Activated naive CD8-positive, alpha-beta T cell treated with anti-CD3 and anti-CD28 coated beads for 36 hours (primary cell): ENCODE measurements at regions not wholly inside any gene's neighbourhood (a gene's known extent, or its start where the extent isn't known, plus 50 kb on each side); places are given as distances from the start of the nearest gene placed in this dataset.
"Not testable (repeated sequence)": the region's sequence is repeated elsewhere in the genome, so short reads cannot be mapped to it uniquely, and the experiment has no call there.

Source experiments
- DNase-seq: peaks from one replicate; pipeline ENCODE4 v3.0.0; 2021
- H3K27ac Mint-ChIP-seq: one replicate; pipeline ENCODE4 v1.8.0; 2022; ENCODE audit warnings: mild to moderate bottlenecking, moderate library complexity, mixed read lengths
- H3K27me3 Mint-ChIP-seq: one replicate; pipeline ENCODE4 v1.8.0; 2022; ENCODE audit warnings: mild to moderate bottlenecking, mixed read lengths
- H3K36me3 Mint-ChIP-seq: one replicate; pipeline ENCODE4 v1.8.0; 2021; ENCODE audit warnings: mild to moderate bottlenecking, mixed read lengths
- H3K4me1 Mint-ChIP-seq: one replicate; pipeline ENCODE4 v1.8.0; 2021; ENCODE audit warnings: mixed read lengths
- H3K4me3 Mint-ChIP-seq: one replicate; pipeline ENCODE4 v1.8.0; 2022; ENCODE audit warnings: mild to moderate bottlenecking, moderate library complexity, mixed read lengths
- H3K9me3 Mint-ChIP-seq: one replicate; pipeline ENCODE4 v1.8.0; 2022; ENCODE audit warnings: mixed read lengths

DNA sequence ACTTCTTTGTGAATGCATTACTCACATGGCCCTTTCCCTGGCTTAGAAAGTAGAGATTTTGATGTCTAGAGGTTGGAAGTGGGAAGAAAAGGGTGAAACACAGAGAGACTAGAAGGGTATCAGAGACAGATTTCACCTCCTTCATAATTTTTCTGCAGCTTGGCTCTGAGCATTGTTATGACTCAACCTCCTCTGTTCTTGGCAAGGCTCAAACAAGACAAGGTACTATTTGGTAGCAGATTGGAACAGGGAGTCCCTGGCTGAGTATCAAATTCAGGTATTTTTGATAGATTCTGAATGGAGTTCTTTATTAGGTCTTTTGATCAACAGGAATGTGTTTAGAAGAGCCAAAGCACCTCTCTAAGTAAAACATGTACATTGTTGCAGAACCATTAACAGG, 146.3 kb upstream of the CHRDL1 start:
- H3K27ac Mint-ChIP-seq: no peak overlapping the region
- no peaks in the 10 kb centered on the region for H3K9me3 Mint-ChIP-seq
- H3K27me3 Mint-ChIP-seq: peaks cover 35% of the 10 kb centered on the region
- H3K4me3 Mint-ChIP-seq: no peak overlapping the region
- no peaks in the 10 kb centered on the region for H3K4me1 Mint-ChIP-seq
- no peaks in the 10 kb centered on the region for H3K36me3 Mint-ChIP-seq
- no peak for DNase-seq

DNA sequence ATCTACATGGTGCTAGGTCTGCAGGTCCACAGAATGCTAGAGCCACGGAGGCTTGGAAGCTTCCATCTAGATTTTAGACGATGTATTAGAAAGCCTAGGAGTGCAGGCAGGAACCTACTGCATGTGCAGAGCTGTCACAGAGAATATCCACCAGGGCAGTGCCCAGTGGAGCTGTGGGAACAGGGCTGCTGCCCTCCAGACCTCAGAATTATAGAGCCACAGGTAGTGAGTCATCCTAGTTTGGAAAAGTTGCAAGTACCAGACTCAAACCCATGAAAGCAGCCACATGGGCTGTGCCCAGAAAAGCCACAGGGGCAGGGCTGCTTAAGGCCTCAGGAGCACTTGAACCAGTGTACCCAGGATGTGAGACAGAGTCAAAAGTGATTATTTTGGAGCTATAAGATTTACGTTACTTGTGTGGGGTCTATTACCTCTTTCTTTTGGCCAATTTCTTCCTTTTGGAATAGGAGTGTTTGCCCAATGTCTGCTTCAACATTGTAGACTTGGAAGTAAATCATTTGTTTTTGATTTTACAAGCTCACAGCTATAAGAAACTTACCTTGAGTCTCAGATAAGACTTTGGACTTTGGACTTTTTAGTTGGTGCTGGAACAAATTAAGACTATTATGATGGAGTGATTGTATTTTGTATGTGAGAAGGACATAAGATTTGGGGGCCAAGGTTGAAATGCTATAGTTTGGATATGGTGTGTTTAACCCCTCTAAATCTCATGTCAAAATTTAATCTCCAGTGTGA, 143.5 kb upstream of the CHRDL1 start:
- no peaks in the 10 kb centered on the region for H3K4me1 Mint-ChIP-seq
- DNase-seq: no peak
- no peak overlapping the region for H3K4me3 Mint-ChIP-seq
- no peaks in the 10 kb centered on the region for H3K9me3 Mint-ChIP-seq
- no peaks in the 10 kb centered on the region for H3K36me3 Mint-ChIP-seq
- peaks cover 15% of the 10 kb centered on the region for H3K27me3 Mint-ChIP-seq
- no peak overlapping the region for H3K27ac Mint-ChIP-seq

DNA sequence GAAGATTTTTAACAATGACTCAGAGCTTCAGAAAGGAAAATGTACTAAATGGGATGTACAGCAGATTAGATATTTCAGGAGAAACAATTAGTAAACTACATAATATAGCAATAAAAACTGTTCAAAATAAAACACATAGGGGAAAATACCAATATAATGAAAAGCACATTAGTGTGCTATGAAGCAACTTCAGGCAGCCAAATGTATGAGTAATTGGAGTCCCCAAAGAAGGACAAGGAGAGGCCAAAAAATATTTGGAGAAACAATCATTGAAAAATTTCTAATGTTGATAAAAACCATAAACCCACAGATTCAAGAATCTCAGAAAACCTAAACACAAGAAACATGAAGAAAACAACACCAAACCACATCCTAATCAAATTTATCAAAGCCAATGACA, 129.3 kb upstream of the CHRDL1 start:
- H3K36me3 Mint-ChIP-seq: no peaks in the 10 kb centered on the region
- H3K27me3 Mint-ChIP-seq: peaks cover 8% of the 10 kb centered on the region
- H3K4me1 Mint-ChIP-seq: no peaks in the 10 kb centered on the region
- no peak overlapping the region for H3K4me3 Mint-ChIP-seq
- DNase-seq: no peak
- H3K27ac Mint-ChIP-seq: no peak overlapping the region
- H3K9me3 Mint-ChIP-seq: no peaks in the 10 kb centered on the region

DNA sequence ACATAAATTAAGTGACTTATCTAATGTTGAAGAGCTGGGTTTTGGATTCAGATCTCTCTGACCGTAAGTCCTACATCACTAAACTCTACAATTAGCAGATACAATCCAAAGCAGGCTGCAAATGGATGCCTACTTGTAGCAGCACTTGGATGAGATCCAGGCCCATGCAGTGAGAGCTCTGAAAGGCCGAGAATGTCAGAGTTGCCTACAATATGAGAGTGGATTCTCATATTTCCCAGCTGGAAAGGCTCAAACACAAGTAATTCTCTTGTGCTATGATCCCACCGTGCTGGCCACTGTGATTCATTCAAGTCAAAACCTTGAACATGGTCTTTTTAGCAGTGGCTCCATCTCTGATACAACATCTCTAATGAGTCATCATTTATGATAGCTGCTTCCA, 125.4 kb upstream of the CHRDL1 start:
- Mint-ChIP-seq H3K4me3 (no peak overlapping the region), H3K4me1 (no peaks in the 10 kb centered on the region), H3K27ac (no peak overlapping the region), H3K36me3 (no peaks in the 10 kb centered on the region), H3K27me3 (peaks cover 4% of the 10 kb centered on the region), H3K9me3 (no peaks in the 10 kb centered on the region)
- no peak for DNase-seq

DNA sequence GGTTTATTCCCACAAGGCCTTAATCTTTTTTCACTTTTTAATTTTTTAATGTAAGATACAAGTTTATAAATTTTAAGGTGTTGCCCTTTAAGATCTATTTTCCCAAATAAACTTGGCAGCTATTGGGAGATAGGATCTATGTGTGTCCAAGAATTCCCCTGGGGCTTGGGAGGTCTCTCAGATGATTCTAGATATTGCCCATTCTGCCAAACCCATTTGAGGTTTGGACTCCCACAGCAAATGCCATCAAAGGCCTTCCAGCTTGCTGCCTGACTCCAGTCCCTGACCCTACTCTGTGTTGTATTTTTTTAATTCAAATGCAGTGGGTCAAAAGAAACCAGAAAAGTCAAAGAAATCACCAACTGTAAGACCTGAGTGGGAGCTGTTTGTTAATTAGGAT, 120.0 kb upstream of the CHRDL1 start:
- H3K4me3 Mint-ChIP-seq: no peak overlapping the region
- no peaks in the 10 kb centered on the region for H3K4me1 Mint-ChIP-seq

DNA sequence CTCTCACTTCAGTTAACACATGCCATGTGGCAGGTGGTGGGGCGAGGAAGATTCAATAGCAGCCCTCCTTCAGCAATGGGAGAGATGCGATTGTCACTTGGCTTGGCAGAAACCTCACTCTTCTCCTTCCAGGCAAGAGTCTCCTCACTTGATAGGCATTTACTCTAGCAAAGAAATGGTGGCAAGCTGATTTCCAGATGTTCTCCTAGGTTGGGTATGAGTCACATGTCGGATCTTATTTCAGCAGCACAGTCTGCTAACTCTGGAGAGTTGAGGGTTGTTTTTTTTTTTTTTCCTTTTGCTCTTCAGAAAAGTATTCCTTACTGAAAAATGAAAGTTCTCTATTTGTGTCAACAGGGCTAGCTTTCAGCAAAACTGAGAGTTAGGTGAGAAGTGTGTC, 119.5 kb upstream of the CHRDL1 start:
- Mint-ChIP-seq H3K4me1 (no peaks in the 10 kb centered on the region), H3K27me3 (no peaks in the 10 kb centered on the region), H3K4me3 (no peak overlapping the region), H3K36me3 (no peaks in the 10 kb centered on the region), H3K9me3 (no peaks in the 10 kb centered on the region), H3K27ac (no peak overlapping the region)
- no peak for DNase-seq

More for the DNA sequence above, 120.0 kb upstream of the CHRDL1 start:
- no peaks in the 10 kb centered on the region for H3K36me3 Mint-ChIP-seq
- DNase-seq: no peak
- no peaks in the 10 kb centered on the region for H3K9me3 Mint-ChIP-seq
- H3K27ac Mint-ChIP-seq: no peak overlapping the region
- H3K27me3 Mint-ChIP-seq: no peaks in the 10 kb centered on the region

DNA sequence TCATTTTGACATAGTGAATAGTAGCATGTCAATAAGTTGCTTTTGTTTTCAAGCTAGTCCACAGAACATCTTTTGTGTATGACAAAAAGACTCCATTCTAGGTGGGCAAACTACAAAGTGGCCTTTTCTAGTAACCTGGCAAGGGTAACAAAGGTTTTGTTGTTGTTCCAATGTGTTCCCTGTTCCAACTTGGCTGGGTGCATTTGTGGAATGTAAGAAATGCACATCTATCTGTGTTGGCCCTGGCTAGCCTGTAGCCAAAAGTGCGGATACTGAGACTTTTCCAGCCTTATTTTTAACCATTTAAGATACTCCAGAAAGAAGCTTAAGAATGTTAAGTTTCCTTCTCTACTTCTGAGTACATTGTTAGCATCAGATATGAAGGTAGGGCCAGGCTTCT, 118.7 kb upstream of the CHRDL1 start:
- Mint-ChIP-seq H3K9me3 (no peaks in the 10 kb centered on the region), H3K27me3 (peaks cover 3% of the 10 kb centered on the region), H3K4me3 (no peak overlapping the region), H3K4me1 (no peaks in the 10 kb centered on the region), H3K27ac (no peak overlapping the region), H3K36me3 (no peaks in the 10 kb centered on the region)
- DNase-seq: no peak

DNA sequence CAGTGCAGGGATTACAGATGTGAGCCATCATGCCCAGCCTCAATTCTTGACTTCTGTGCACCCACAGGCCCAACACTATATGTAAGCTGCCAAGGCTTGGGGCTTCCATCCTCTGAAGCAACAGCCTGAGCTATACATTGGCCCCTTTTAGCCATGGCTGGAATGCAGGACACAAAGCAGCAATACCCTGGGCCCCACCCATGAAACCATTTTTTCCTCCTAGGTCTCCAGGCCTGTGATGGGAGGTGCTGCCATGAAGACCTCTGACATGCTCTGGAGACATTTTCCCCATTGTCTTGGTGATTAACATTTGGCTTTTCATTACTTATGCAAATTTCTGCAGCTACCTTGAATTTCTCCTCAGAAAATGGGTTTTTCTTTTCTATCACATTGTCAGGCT, 109.1 kb upstream of the CHRDL1 start:
- DNase-seq, H3K4me3 Mint-ChIP-seq, H3K4me1 Mint-ChIP-seq, H3K27me3 Mint-ChIP-seq, H3K27ac Mint-ChIP-seq, H3K9me3 Mint-ChIP-seq, H3K36me3 Mint-ChIP-seq: not testable (repeated sequence)

DNA sequence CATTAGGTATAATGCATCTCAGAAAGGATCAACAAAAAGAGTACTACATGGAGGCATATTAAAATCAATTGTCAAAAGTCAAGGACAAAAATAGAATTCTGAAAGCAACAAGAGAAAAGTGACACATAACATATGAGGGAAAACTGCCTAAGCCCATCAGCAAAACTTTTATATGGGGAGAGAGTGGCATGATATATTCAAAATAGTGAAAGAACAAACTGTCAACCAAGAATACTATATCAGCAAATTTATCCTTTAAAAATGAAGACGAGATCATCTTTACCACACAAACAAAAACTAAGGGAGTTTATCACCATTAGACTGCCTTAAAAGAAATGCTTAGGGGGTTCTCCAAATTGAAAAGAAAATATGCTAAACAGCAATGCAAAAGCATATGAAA, 86.4 kb upstream of the CHRDL1 start:
- Mint-ChIP-seq H3K27ac (no peak overlapping the region), H3K9me3 (peaks cover 9% of the 10 kb centered on the region), H3K27me3 (no peaks in the 10 kb centered on the region), H3K36me3 (no peaks in the 10 kb centered on the region), H3K4me3 (no peak overlapping the region), H3K4me1 (no peaks in the 10 kb centered on the region)
- DNase-seq: no peak

DNA sequence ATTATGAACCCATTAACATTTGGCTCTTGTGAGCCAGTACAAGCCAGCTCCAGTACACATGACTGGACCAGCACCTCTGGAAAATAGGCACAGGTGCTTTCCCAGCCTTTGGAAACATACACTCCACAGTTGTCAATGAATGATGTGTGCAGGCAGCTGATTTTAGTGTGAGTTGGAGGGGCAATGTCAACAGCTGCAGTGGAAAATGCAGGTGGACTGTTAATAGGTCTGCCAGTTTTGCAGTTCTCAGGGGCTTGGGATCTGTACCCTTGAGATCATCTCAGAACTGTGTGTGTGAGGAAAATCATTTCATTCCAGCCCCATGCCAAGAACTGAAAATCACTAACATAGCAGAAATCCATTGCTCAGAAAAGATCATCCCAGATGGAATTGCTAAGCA, 81.7 kb upstream of the CHRDL1 start:
- DNase-seq: no peak
- H3K27ac Mint-ChIP-seq: no peak overlapping the region
- H3K4me3 Mint-ChIP-seq: no peak overlapping the region
- H3K9me3 Mint-ChIP-seq: peaks cover 6% of the 10 kb centered on the region
- H3K4me1 Mint-ChIP-seq: no peaks in the 10 kb centered on the region
- H3K36me3 Mint-ChIP-seq: no peaks in the 10 kb centered on the region
- no peaks in the 10 kb centered on the region for H3K27me3 Mint-ChIP-seq

DNA sequence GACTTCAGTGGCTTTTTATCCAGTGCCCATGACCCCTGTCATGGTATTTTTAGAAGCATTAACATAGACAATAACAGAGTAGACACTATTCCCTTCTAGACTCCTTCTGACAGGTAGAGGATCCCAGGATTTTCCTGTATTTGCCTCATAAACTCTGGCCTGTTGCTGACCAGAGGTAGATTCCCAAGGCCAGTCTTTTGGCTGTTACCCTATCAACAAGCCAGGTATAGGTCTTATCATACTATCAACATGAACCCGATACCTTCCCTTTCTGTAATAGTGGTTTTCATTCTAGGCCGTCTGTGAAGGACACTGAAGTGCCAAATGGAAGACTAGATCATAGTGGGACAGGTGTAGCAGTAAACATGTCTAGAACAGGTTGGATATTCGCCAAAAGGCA, 76.2 kb upstream of the CHRDL1 start:
- Mint-ChIP-seq H3K4me1 (no peaks in the 10 kb centered on the region), H3K9me3 (no peaks in the 10 kb centered on the region), H3K27ac (no peak overlapping the region), H3K36me3 (no peaks in the 10 kb centered on the region), H3K4me3 (no peak overlapping the region), H3K27me3 (no peaks in the 10 kb centered on the region)
- no peak for DNase-seq

DNA sequence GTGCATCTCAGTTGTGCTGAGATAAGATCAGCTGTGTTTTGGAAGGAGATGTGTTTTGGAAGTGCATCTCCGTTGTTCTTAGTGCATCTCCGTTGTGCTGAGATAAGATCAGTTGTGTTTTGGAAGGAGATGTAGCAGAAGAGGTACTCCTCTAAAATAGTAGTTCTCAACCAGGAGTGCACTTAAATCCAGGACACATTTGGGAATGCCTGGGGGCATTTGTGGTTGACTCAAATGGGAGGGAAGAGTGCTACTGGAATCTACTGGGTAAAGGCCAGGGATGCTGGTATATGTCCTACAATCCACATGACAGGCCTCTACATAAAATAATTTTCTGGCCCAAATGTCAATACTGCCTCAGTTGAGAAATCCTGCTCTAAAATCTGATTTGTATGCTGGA, 70.8 kb upstream of the CHRDL1 start:
- Mint-ChIP-seq H3K36me3 (no peaks in the 10 kb centered on the region), H3K27me3 (no peaks in the 10 kb centered on the region), H3K27ac (no peak overlapping the region), H3K4me1 (no peaks in the 10 kb centered on the region), H3K9me3 (no peaks in the 10 kb centered on the region), H3K4me3 (no peak overlapping the region)
- no peak for DNase-seq

DNA sequence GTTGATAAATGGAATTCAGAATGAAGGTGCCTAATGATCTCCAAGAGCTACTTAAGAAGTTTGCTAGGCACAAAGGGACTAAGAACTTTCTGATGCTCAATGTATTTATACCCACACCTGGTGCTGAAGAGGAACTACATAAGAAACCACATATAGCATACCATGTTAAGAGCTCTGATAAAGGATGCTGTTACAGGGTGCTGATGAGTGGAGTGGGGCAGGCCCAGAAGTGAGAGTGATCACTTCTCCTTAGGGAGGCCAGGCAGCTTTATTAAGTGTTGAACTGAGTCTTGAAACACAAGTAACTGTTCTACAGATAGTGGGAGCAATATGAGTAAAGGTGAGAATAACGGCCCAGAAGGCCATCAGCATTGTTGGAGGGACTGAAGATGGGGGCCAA, 68.3 kb upstream of the CHRDL1 start:
- H3K9me3 Mint-ChIP-seq: no peaks in the 10 kb centered on the region
- no peaks in the 10 kb centered on the region for H3K36me3 Mint-ChIP-seq
- no peak for DNase-seq
- no peaks in the 10 kb centered on the region for H3K4me1 Mint-ChIP-seq
- peaks cover 5% of the 10 kb centered on the region for H3K27me3 Mint-ChIP-seq
- no peak overlapping the region for H3K27ac Mint-ChIP-seq
- no peak overlapping the region for H3K4me3 Mint-ChIP-seq

DNA sequence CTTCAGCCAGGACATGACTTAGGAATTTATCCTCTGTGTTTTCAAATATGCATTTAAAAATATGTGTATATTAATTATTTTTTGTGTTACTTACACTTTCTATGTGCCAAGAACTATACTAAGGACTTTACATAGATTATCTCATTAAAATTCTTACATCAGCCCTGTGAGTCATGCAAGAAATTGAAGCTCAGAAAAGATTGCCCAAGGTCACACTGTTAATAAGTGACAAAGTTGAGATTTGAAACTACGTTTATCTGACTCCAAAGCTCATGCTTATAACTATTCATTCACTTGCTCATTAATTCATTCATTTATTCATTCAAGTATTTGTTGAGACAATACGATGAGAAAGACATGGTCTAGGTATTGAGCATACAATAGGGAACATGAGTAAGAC, 62.9 kb upstream of the CHRDL1 start:
- H3K27ac Mint-ChIP-seq: no peak overlapping the region
- peaks cover 8% of the 10 kb centered on the region for H3K27me3 Mint-ChIP-seq
- no peak for DNase-seq
- H3K36me3 Mint-ChIP-seq: peaks cover 2% of the 10 kb centered on the region
- no peaks in the 10 kb centered on the region for H3K9me3 Mint-ChIP-seq
- no peaks in the 10 kb centered on the region for H3K4me1 Mint-ChIP-seq
- no peak overlapping the region for H3K4me3 Mint-ChIP-seq

DNA sequence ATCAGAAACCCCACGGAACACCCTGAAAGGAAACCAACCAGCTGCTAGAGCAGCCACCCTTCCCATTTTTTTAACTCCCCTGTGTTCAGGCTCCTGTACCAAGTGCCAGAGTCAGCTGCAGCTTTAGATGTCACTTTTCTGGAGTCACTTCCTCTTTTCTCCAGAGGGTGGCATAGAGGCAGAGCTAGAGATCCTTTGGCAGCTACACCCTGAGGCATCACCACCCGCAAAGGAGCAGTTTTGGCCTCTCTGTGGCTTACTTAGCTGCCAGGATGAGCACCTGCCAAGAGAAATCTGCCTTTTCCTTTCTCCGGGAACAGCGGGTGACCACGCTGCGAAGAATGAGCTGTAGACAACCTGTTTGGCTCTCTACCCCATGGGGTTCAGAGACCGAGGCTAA, 58.0 kb upstream of the CHRDL1 start:
- no peak overlapping the region for H3K27ac Mint-ChIP-seq
- H3K27me3 Mint-ChIP-seq: peaks cover 3% of the 10 kb centered on the region
- no peak for DNase-seq
- no peak overlapping the region for H3K4me3 Mint-ChIP-seq
- H3K4me1 Mint-ChIP-seq: no peaks in the 10 kb centered on the region
- H3K9me3 Mint-ChIP-seq: no peaks in the 10 kb centered on the region
- H3K36me3 Mint-ChIP-seq: peaks cover 2% of the 10 kb centered on the region

DNA sequence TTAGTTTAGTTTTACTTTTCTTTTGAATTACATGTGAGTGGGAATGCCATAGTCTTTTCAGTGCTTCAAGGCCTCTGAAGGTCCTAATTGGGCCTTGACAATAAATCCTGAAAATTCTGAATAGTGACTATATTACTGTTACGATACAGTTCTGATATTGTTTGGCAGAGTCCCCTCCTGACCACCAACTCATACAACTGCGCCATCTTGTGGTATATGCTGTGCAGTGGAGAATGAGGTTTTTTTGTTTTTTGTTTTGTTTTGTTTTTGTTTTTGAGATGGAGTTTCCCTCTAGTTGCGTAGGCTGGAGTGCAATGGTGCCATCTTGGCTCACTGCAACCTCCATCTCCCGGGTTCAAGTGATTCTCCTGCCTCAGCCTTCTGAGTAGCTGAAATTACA, 56.6 kb upstream of the CHRDL1 start:
- Mint-ChIP-seq H3K27ac (no peak overlapping the region), H3K9me3 (no peaks in the 10 kb centered on the region), H3K36me3 (no peaks in the 10 kb centered on the region), H3K4me1 (peaks cover 2% of the 10 kb centered on the region), H3K27me3 (no peaks in the 10 kb centered on the region), H3K4me3 (no peak overlapping the region)
- no peak for DNase-seq
